Fibroblast of lung (primary cell): ENCODE measurements at regions not wholly inside any gene's neighbourhood (a gene's known extent, or its start where the extent isn't known, plus 50 kb on each side); places are given as distances from the start of the nearest gene placed in this dataset.
"Not testable (repeated sequence)": the region's sequence is repeated elsewhere in the genome, so short reads cannot be mapped to it uniquely, and the experiment has no call there.

ENCODE experiments used
- CTCF ChIP-seq, 2 donors: IDR thresholded peaks in 1 of 2; conservative IDR thresholded peaks in 1 of 2; 1 replicate in 1 of 2; 2 replicates in 1 of 2; pipeline ENCODE4 v1.5.1; 2011 to 2012; ENCODE audit warnings: low read length in 2 of 2, control low read depth in 1 of 2, inconsistent platforms in 1 of 2, low read depth in 1 of 2, mild to moderate bottlenecking in 1 of 2
- EZH2 ChIP-seq: IDR thresholded peaks from 2 replicates; pipeline ENCODE4 v1.5.1; 2012; ENCODE audit warnings: low read length, control low read depth, mild to moderate bottlenecking; ENCODE audit errors: missing control alignments

GRCh38 chr4:118558188-118558587, 127.0 kb upstream of the METTL14 start:
- TF ChIP-seq EZH2; CTCF (conservative IDR thresholded peaks at IDR 0.05 in 1 of 2, IDR thresholded peaks at IDR 0.05 in 1 of 2; ENCODE audit: low read depth in 1 of 2, low read length in 2 of 2): not testable (repeated sequence)
